Hepatocyte (in vitro differentiated cells): ENCODE measurements at regions not wholly inside any gene's neighbourhood (a gene's known extent, or its start where the extent isn't known, plus 50 kb on each side); places are given as distances from the start of the nearest gene placed in this dataset.

Source experiments
- DNase-seq: peaks from one replicate; pipeline ENCODE4 v3.0.0-alpha.2; 2016; ENCODE audit warnings: low spot score
- H2AFZ ChIP-seq: fragments of 200-600 bp; sonication (generic); 2 replicates; pipeline ENCODE4 v1.6.0; 2016; ENCODE audit warnings: antibody characterized with exemption, mild to moderate bottlenecking
- H3K27ac ChIP-seq: fragments of 200-600 bp; sonication (generic); 2 replicates; pipeline ENCODE4 v1.5.1; 2016; ENCODE audit warnings: mild to moderate bottlenecking
- H3K27me3 ChIP-seq: fragments of 200-600 bp; sonication (generic); 2 replicates; pipeline ENCODE4 v1.6.1; 2016
- H3K36me3 ChIP-seq: fragments of 200-600 bp; sonication (generic); replicated peaks from 2 replicates; pipeline ENCODE4 v1.5.1; 2016; ENCODE audit warnings: low read depth; ENCODE audit not compliant: insufficient read depth
- H3K4me1 ChIP-seq: fragments of 200-600 bp; sonication (generic); 2 replicates; pipeline ENCODE4 v1.5.1; 2016; ENCODE audit warnings: mild to moderate bottlenecking, moderate library complexity; ENCODE audit not compliant: insufficient read depth
- H3K4me2 ChIP-seq: fragments of 200-600 bp; sonication (generic); 2 replicates; pipeline ENCODE4 v1.6.0; 2016
- H3K4me3 ChIP-seq: fragments of 200-600 bp; sonication (generic); 2 replicates; pipeline ENCODE4 v1.5.1; 2016; ENCODE audit warnings: mild to moderate bottlenecking
- H3K79me2 ChIP-seq: fragments of 200-600 bp; sonication (generic); 2 replicates; pipeline ENCODE4 v1.6.0; 2017; ENCODE audit warnings: mild to moderate bottlenecking
- H3K9me2 ChIP-seq: fragments of 200-600 bp; sonication (generic); replicated peaks from 2 replicates; pipeline ENCODE4 v1.6.0; 2017; ENCODE audit warnings: mild to moderate bottlenecking; ENCODE audit not compliant: insufficient read depth
- H3K9me3 ChIP-seq: fragments of 200-600 bp; sonication (generic); 2 replicates; pipeline ENCODE4 v1.5.1; 2016; ENCODE audit warnings: low read depth, mild to moderate bottlenecking
- H4K20me1 ChIP-seq: fragments of 200-600 bp; sonication (generic); 2 replicates; pipeline ENCODE4 v1.6.0; 2016; ENCODE audit warnings: mild to moderate bottlenecking; ENCODE audit not compliant: insufficient read depth, poor library complexity, severe bottlenecking
- CTCF ChIP-seq: fragments of 200-600 bp; sonication (generic); IDR thresholded peaks from 2 replicates; pipeline ENCODE4 v1.5.1; 2016; ENCODE audit warnings: antibody characterized with exemption, mild to moderate bottlenecking; ENCODE audit not compliant: poor library complexity
- EZH2 ChIP-seq: fragments of 200-600 bp; sonication (generic); IDR thresholded peaks from 2 replicates; pipeline ENCODE4 v1.6.1; 2016; ENCODE audit warnings: antibody characterized with exemption, mild to moderate bottlenecking, borderline replicate concordance
- EZH2phosphoT487 ChIP-seq: fragments of 200-600 bp; sonication (generic); IDR thresholded peaks from one replicate; pipeline ENCODE4 v1.6.1; 2018; ENCODE audit warnings: antibody characterized with exemption, mild to moderate bottlenecking, low read depth, moderate library complexity; ENCODE audit not compliant: unreplicated experiment, severe bottlenecking
- WGBS: methylation state at CpG from one replicate; pipeline ENCODE4 v1.1.6; 2016; ENCODE audit warnings: low lambda C conversion rate; ENCODE audit errors: missing lambda C conversion rate; 5-methylcytosine and 5-hydroxymethylcytosine counted together

DNA sequence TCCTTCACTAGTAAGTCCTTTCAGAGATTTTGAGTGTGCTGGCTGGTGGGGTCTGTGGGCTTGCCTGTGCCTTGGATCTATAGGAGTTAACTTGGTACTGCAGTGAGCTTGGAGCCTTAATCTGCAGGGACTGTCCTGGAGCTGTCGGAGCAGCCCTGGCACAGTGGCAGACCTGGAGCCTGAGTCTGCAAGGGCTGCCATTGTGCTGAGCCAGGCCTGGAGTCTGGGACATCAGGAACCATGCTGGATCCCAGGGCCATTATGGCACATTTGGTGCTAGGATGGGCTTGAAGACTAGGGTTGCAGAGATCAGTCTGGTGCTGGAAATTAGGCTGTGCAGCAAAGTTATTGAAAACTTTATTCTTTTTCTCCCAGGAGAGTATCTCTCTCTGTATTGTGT, 665.4 kb downstream of the METTL15 start:
- TF ChIP-seq EZH2phosphoT487 (no peak), EZH2 (no peak), CTCF (no peak)
- DNase-seq = no peak
- Histone ChIP-seq H3K4me2 (no peak overlapping the region), H3K27me3 (no peaks in the 10 kb centered on the region), H3K4me1 (no peaks in the 10 kb centered on the region), H3K79me2 (no peaks in the 10 kb centered on the region), H3K4me3 (no peak overlapping the region), H2AFZ (no peak overlapping the region), H3K9me2 (no peaks in the 10 kb centered on the region), H3K27ac (no peak overlapping the region), H3K36me3 (no peaks in the 10 kb centered on the region), H3K9me3 (peaks cover 4% of the 10 kb centered on the region), H4K20me1 (no peaks in the 10 kb centered on the region)
- 92% methylated on average over 1 of the region's 1 CpG for WGBS

DNA sequence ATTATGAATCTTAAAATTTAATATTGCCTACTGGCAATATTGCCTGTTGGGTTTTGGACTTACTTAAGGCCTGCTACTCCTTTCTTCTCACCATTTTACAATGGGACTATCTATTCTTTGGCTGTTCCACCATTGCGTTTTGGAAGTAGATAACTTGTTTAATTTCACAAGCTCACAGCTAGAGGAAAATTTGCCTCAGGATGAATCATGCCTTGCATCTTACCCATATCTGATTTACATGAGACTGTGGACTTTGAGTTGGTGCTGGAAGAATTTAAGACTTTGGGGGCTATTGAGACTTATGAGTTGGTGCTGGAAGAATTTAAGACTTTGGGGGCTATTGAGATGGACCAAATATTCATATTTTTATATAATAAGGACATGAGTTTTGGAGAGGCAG, 662.6 kb downstream of the METTL15 start:
- 87% methylated on average over 1 of the region's 1 CpG for WGBS
- no peak overlapping the region for H3K4me2 ChIP-seq
- no peaks in the 10 kb centered on the region for H3K79me2 ChIP-seq
- H2AFZ ChIP-seq = no peak overlapping the region
- no peak for DNase-seq
- no peaks in the 10 kb centered on the region for H3K27me3 ChIP-seq
- H3K36me3 ChIP-seq = no peaks in the 10 kb centered on the region
- H3K4me1 ChIP-seq = no peaks in the 10 kb centered on the region
- no peaks in the 10 kb centered on the region for H3K9me2 ChIP-seq
- no peak for TF ChIP-seq EZH2
- no peak for TF ChIP-seq EZH2phosphoT487
- no peak for TF ChIP-seq CTCF
- no peak overlapping the region for H3K4me3 ChIP-seq
- peaks cover 4% of the 10 kb centered on the region for H3K9me3 ChIP-seq
- no peak overlapping the region for H3K27ac ChIP-seq
- no peaks in the 10 kb centered on the region for H4K20me1 ChIP-seq

DNA sequence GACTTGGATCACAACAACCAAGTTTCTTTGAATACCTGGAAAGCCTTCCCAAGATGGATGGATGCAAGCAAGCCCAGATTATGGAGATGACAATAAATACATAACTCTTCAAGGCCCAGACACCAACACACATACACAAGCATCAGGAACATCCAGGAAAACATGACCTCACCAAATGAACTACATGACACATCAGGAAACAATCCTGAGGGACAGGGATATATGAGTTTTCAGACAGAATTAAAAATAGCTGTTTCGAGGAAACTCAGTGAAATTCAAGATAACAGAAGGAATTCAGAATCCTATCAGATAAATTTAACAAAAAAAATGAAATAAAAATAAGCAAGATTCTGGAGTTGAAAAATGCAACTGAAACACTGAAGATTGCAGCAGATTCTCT, 659.4 kb downstream of the METTL15 start:
- H3K9me2 ChIP-seq = no peaks in the 10 kb centered on the region
- H3K27ac ChIP-seq = no peak overlapping the region
- H3K9me3 ChIP-seq = peaks cover 4% of the 10 kb centered on the region
- H3K4me1 ChIP-seq = no peaks in the 10 kb centered on the region
- no peak overlapping the region for H3K4me2 ChIP-seq
- WGBS = 72% methylated on average over 1 of the region's 1 CpG
- H2AFZ ChIP-seq = no peak overlapping the region
- TF ChIP-seq EZH2phosphoT487 = no peak
- H3K36me3 ChIP-seq = no peaks in the 10 kb centered on the region
- H3K4me3 ChIP-seq = no peak overlapping the region
- H3K79me2 ChIP-seq = no peaks in the 10 kb centered on the region
- H3K27me3 ChIP-seq = no peaks in the 10 kb centered on the region
- DNase-seq = no peak
- no peaks in the 10 kb centered on the region for H4K20me1 ChIP-seq

GRCh38 chr11:28763876-28764275, 655.7 kb downstream of the METTL15 start:
- Histone ChIP-seq H3K36me3 (no peaks in the 10 kb centered on the region), H2AFZ (no peak overlapping the region), H4K20me1 (no peaks in the 10 kb centered on the region), H3K4me3 (no peak overlapping the region), H3K4me2 (no peak overlapping the region), H3K9me2 (no peaks in the 10 kb centered on the region), H3K79me2 (no peaks in the 10 kb centered on the region), H3K4me1 (no peaks in the 10 kb centered on the region), H3K9me3 (no peaks in the 10 kb centered on the region), H3K27ac (no peak overlapping the region), H3K27me3 (no peaks in the 10 kb centered on the region)
- TF ChIP-seq EZH2phosphoT487 = no peak
- TF ChIP-seq CTCF = no peak
- TF ChIP-seq EZH2 = no peak
- 81% methylated on average over 1 of the region's 1 CpG for WGBS
- DNase-seq = no peak
